ENCODE measurements at regions not wholly inside any gene's neighbourhood (a gene's known extent, or its start where the extent isn't known, plus 50 kb on each side); places are given as distances from the start of the nearest gene placed in this dataset.

- TF ChIP-seq FOXP2 (optimal IDR thresholded peaks at IDR 0.05; ENCODE audit: borderline replicate concordance, extremely low read depth, extremely low read length, insufficient read depth) (no peak), TAF1 (IDR thresholded peaks at IDR 0.05; ENCODE audit: borderline replicate concordance, insufficient read depth, low read length) (no peak), REST (IDR thresholded peaks at IDR 0.05; ENCODE audit: insufficient read depth in 1 of 2, low read depth in 2 of 2, low read length in 2 of 2) (no peak), POLR2AphosphoS5 (IDR thresholded peaks at IDR 0.05; ENCODE audit: low read depth, low read length) (no peak), SIN3A (IDR thresholded peaks at IDR 0.05; ENCODE audit: borderline replicate concordance, insufficient read depth, low read length) (no peak)
These were observed 298.1 kb downstream of the ZEB1 start for GRCh38 chr10:31617133-31617532.

DNA sequence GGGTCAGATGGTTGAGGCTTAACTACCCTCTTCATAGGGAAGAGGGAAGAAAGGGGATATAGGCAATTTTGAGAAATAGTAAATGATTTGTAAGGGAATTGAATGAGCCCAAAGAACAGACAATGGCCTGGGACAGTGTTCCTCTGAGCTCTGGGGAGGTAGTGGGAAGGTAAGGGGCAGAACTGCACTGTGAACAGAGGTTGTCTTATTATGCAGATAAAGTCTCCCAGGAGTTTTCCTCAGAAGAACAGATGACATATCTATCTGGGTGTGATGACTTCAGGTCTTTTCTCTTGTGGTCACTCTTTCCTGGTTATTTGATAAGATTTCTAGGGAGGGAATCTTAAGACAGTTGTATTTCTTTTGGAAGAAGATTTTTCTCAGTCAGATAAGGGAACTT, 296.1 kb downstream of the ZEB1 start:
- TF ChIP-seq TAF1 (IDR thresholded peaks at IDR 0.05; ENCODE audit: borderline replicate concordance, insufficient read depth, low read length) (no peak), FOXP2 (optimal IDR thresholded peaks at IDR 0.05; ENCODE audit: borderline replicate concordance, extremely low read depth, extremely low read length, insufficient read depth) (no peak), POLR2AphosphoS5 (IDR thresholded peaks at IDR 0.05; ENCODE audit: low read depth, low read length) (no peak), REST (IDR thresholded peaks at IDR 0.05; ENCODE audit: insufficient read depth in 1 of 2, low read depth in 2 of 2, low read length in 2 of 2) (no peak), SIN3A (IDR thresholded peaks at IDR 0.05; ENCODE audit: borderline replicate concordance, insufficient read depth, low read length) (no peak)

DNA sequence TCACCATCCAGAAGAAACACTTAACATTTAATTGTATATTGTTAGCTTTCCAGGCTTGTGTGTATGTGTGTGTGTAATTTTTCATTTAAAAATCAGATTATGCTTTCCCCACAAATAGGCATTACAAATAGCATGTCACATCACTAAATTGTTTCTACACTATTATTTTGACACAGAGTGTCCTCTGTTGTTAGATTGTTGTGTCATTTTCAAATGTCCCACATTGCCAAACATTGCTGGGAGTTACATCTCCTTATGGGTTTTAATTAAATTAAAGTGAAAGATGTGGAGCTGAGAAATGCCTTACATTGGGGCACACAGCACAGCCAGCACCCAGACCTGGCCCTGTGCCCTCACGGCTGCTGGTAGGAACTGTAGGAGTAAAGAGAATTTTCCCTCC, 295.6 kb downstream of the ZEB1 start:
- TF ChIP-seq POLR2AphosphoS5 (IDR thresholded peaks at IDR 0.05; ENCODE audit: low read depth, low read length), result no peak
- no peak for TF ChIP-seq SIN3A (IDR thresholded peaks at IDR 0.05; ENCODE audit: borderline replicate concordance, insufficient read depth, low read length)
- TF ChIP-seq REST (IDR thresholded peaks at IDR 0.05; ENCODE audit: insufficient read depth in 1 of 2, low read depth in 2 of 2, low read length in 2 of 2), result no peak
- no peak for TF ChIP-seq FOXP2 (optimal IDR thresholded peaks at IDR 0.05; ENCODE audit: borderline replicate concordance, extremely low read depth, extremely low read length, insufficient read depth)
- no peak for TF ChIP-seq TAF1 (IDR thresholded peaks at IDR 0.05; ENCODE audit: borderline replicate concordance, insufficient read depth, low read length)

DNA sequence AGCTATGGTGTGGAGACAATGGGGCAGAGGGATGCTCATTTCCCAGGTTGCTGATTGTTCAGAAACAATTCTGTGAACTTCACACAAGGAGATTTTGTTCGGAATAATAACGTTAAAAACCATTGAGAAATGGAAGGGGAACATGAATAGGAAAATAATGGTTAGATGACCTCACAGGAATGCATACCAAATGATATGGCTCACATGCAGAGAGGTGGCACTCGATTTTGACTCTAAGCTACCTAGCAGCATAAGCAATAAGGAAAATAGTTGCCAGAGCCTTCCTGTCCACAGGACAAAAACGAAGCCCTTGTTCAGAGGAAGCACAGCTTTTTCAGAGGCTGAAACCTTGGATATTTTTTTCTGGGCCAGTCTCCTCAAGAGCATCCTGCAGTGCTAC, 293.1 kb downstream of the ZEB1 start:
- no peak for TF ChIP-seq POLR2AphosphoS5 (IDR thresholded peaks at IDR 0.05; ENCODE audit: low read depth, low read length)

- TF ChIP-seq POLR2AphosphoS5 (IDR thresholded peaks at IDR 0.05; ENCODE audit: low read depth, low read length), result no peak
- no peak for TF ChIP-seq FOXP2 (optimal IDR thresholded peaks at IDR 0.05; ENCODE audit: borderline replicate concordance, extremely low read depth, extremely low read length, insufficient read depth)
- TF ChIP-seq REST (IDR thresholded peaks at IDR 0.05; ENCODE audit: insufficient read depth in 1 of 2, low read depth in 2 of 2, low read length in 2 of 2), result no peak
- no peak for TF ChIP-seq TAF1 (IDR thresholded peaks at IDR 0.05; ENCODE audit: borderline replicate concordance, insufficient read depth, low read length)
- TF ChIP-seq SIN3A (IDR thresholded peaks at IDR 0.05; ENCODE audit: borderline replicate concordance, insufficient read depth, low read length), result no peak
These were observed 292.1 kb downstream of the ZEB1 start for GRCh38 chr10:31611161-31611560.

All from PFSK-1 (cell line).